HUES64 (cell line): ENCODE measurements at regions not wholly inside any gene's neighbourhood (a gene's known extent, or its start where the extent isn't known, plus 50 kb on each side); places are given as distances from the start of the nearest gene placed in this dataset.
"Not testable (repeated sequence)": the region's sequence is repeated elsewhere in the genome, so short reads cannot be mapped to it uniquely, and the experiment has no call there.

Experiments
- H3K27ac ChIP-seq: 2 replicates; pipeline ENCODE4 v1.7.0; 2013; ENCODE audit warnings: low read depth, low read length, inconsistent platforms
- H3K27me3 ChIP-seq: 2 replicates; pipeline ENCODE4 v1.6.1; 2013; ENCODE audit warnings: mild to moderate bottlenecking, low read length; ENCODE audit not compliant: insufficient read depth
- H3K36me3 ChIP-seq: 2 replicates; pipeline ENCODE4 v1.6.1; 2013; ENCODE audit warnings: mild to moderate bottlenecking, low read length; ENCODE audit not compliant: insufficient read depth
- H3K4me1 ChIP-seq: 2 replicates; pipeline ENCODE4 v1.6.1; 2013; ENCODE audit warnings: mild to moderate bottlenecking, low read length, moderate library complexity; ENCODE audit not compliant: insufficient read depth
- H3K4me3 ChIP-seq: 2 replicates; pipeline ENCODE4 v1.5.1; 2013; ENCODE audit warnings: mild to moderate bottlenecking, low read length, moderate library complexity
- H3K9ac ChIP-seq: 2 replicates; pipeline ENCODE4 v1.6.1; 2013; ENCODE audit warnings: mild to moderate bottlenecking, low read depth, low read length
- H3K9me3 ChIP-seq: 2 replicates; pipeline ENCODE4 v1.6.1; 2013; ENCODE audit warnings: low read depth, low read length; ENCODE audit not compliant: insufficient read depth
- WGBS: fragments of 150-250, 120-280 bp; methylation state at CpG from one replicate; pipeline ENCODE4 v1.1.7; 2013; ENCODE audit warnings: missing lambda C conversion rate; 5-methylcytosine and 5-hydroxymethylcytosine counted together

DNA sequence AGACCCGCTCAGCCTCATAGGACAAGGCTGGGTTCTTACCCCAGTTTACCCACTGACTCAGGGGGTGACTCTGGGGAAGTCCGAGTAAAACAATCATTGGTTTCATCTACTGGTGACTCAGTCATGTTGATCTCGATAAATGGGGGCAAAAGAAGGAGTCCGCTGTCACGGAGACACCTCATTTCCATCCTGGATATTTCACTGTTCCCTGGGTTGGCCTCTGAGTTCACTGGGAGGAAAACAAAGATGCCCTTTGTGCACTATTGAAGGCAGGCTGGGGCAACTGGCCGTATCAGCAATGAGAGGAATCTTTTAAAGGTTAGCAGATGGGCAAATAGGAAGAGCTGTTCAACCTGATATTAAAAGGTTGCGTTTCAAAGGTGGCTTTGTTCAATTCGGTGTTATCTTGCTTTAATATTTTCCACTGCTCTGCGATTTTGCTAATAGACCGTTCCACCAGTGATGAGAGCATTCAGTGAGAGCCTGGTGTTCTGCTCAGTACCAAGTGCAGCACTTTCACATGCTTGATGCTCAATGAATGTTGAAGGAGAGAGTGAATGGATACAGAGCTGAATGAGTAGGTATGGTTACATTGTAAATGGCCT, 110.2 kb upstream of the EGFLAM start:
- Histone ChIP-seq H3K36me3 (no peaks in the 10 kb centered on the region), H3K9me3 (no peaks in the 10 kb centered on the region), H3K9ac (no peak overlapping the region), H3K27me3 (no peaks in the 10 kb centered on the region), H3K4me3 (no peak overlapping the region), H3K27ac (no peak overlapping the region), H3K4me1 (no peaks in the 10 kb centered on the region)
- 95% methylated on average over 10 of the region's 10 CpGs for WGBS

DNA sequence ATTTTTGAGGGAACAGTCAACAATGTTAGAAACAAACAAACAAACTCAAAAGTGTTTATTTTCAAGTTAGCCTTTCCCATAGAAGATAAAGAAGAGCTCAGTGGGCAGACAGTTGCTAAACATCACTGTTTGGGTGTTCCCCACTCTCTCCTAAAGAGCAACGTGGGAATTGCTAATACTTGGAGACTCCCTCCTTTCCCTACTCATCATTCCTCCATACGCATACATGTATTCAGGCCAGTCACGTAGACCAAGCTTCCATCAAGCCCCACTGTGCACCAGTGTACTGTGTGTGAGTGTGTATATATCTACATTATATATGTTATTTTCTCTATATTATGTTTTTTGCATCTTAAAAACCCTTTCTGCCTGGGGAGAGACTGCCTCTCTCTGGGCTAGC, 115.0 kb upstream of the EGFLAM start:
- Histone ChIP-seq H3K4me3 (no peak overlapping the region), H3K27me3 (no peaks in the 10 kb centered on the region), H3K9ac (no peak overlapping the region), H3K36me3 (no peaks in the 10 kb centered on the region), H3K4me1 (no peaks in the 10 kb centered on the region), H3K27ac (no peak overlapping the region), H3K9me3 (no peaks in the 10 kb centered on the region)
- 89% methylated on average over 2 of the region's 3 CpGs for WGBS

DNA sequence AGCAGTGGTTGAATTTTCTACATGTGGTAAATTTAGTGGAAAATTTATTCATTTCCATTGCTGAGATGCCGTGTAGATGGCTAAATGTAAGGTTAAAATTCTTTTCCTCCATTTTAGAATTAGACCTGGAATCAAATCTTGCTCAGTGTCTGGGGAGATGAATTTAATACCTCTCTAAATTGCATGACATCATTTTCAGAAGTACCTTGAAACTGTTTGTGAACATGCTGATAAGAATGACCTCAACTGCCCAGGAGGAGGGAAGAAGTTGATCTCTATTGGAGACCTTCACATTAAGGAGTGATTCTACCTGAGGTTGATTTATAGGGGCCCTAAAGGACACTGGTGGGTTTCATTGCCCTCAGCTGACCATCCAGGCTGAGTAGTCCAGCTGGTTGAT, 116.7 kb upstream of the EGFLAM start:
- WGBS, result 100% methylated on average over 1 of the region's 1 CpG

DNA sequence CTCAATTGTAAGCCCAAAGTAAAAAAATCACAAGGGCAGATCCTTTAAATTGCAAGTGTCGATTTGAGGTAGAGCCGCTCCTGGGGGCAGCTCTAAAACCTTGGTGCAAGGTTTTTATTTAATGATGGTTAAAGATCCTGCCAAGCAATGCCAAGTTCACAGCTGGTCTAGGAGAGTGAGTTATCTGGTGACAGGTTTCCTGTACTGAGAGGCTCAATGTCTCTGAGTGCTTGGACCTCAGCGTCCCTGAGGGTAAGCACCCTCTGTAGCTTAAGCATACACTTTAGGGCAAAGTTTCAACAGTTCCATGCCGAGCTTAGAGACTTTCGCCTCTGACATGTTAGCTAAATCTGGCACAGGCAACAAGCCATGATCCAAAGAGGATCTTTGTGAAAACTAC, 119.8 kb upstream of the EGFLAM start:
- 96% methylated on average over 5 of the region's 5 CpGs for WGBS
- Histone ChIP-seq H3K4me1 (no peaks in the 10 kb centered on the region), H3K4me3 (no peak overlapping the region), H3K27ac (no peak overlapping the region), H3K36me3 (no peaks in the 10 kb centered on the region), H3K9ac (no peak overlapping the region), H3K27me3 (no peaks in the 10 kb centered on the region), H3K9me3 (no peaks in the 10 kb centered on the region)

More for the DNA sequence above, 116.7 kb upstream of the EGFLAM start:
- no peak overlapping the region for H3K4me3 ChIP-seq
- H3K9ac ChIP-seq, result no peak overlapping the region
- H3K36me3 ChIP-seq, result no peaks in the 10 kb centered on the region
- H3K27ac ChIP-seq, result no peak overlapping the region
- no peaks in the 10 kb centered on the region for H3K4me1 ChIP-seq
- no peaks in the 10 kb centered on the region for H3K9me3 ChIP-seq
- H3K27me3 ChIP-seq, result no peaks in the 10 kb centered on the region

DNA sequence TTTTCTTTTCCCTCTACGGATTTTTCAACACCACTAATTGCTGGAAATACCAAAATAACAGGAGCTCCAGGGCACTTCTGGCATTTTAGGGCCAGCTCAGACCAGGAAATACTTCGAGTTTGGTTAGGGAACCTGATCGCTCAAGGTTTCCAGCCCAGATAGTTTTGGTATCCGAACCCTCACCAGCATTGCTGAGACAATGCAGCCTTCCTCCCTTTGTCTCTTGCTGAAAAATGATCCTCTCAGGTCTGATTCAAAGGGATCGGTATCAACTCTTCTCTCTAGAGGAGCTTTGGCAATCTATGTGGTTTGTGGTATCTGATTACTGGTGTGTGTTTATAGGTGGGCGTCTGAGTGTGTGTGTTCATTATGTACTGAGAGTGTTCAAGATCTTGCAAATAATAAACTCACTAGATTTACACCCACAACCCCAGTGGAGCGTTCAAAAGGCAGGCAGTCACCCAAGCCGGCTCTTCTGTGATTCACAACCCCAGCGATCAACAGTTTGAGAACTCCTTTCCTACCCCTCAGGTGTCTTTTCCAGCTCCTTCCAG, 122.8 kb upstream of the EGFLAM start:
- H3K27me3 ChIP-seq, result no peaks in the 10 kb centered on the region
- WGBS, result 87% methylated on average over 8 of the region's 9 CpGs
- H3K4me3 ChIP-seq, result no peak overlapping the region

DNA sequence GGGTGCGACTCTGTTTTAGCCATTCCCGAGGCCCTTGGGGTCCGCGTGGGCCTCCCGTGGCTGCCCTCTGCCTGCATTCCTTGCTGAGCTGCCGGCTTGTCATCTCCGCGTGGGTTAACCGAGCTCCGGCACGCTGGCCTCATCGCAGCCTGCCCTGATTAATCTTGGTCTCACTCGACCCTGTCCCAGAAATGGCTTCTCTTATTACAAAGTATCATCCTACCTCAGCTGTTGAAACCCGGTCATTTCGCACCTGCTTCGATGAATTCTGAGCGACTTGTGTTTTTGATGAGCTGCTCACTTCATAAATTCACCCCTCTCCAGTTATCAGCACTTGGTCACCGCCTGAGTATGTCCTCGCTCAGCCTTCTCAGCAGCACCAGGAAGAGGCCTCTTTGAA, 123.5 kb upstream of the EGFLAM start:
- no peaks in the 10 kb centered on the region for H3K36me3 ChIP-seq
- no peak overlapping the region for H3K9ac ChIP-seq
- peaks cover 2% of the 10 kb centered on the region; the same call in 1 of the 2 replicates for H3K4me1 ChIP-seq
- no peak overlapping the region for H3K4me3 ChIP-seq
- WGBS, result 94% methylated on average over 19 of the region's 19 CpGs
- H3K27me3 ChIP-seq, result no peaks in the 10 kb centered on the region
- H3K9me3 ChIP-seq, result no peaks in the 10 kb centered on the region
- H3K27ac ChIP-seq, result no peak overlapping the region

More for the DNA sequence above, 122.8 kb upstream of the EGFLAM start:
- H3K4me1 ChIP-seq, result no peaks in the 10 kb centered on the region
- H3K9me3 ChIP-seq, result no peaks in the 10 kb centered on the region
- no peaks in the 10 kb centered on the region for H3K36me3 ChIP-seq
- H3K27ac ChIP-seq, result no peak overlapping the region
- H3K9ac ChIP-seq, result no peak overlapping the region

DNA sequence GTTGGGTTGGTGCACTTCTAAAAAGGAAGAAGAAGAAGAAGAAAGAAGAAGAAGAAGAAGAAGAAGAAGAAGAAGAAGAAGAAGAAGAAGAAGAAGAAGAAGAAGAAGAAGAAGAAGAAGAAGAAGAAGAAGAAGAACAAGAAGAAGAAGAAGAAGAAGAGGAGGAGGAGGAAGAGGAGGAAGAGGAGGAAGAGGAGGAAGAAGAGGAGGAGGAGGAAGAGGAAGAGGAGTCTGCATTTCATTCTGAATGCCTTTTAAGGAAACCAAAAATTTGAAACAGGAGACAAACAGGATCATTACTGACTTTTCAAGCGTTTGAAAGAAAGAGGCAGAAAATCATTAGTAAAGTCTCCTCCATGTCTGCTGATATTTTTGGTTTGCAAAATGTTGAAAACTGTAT, 124.1 kb upstream of the EGFLAM start:
- H3K27me3 ChIP-seq, H3K4me3 ChIP-seq, H3K36me3 ChIP-seq, H3K9ac ChIP-seq, H3K27ac ChIP-seq, H3K9me3 ChIP-seq, H3K4me1 ChIP-seq: not testable (repeated sequence)
- WGBS, result 82% methylated on average over 1 of the region's 1 CpG

DNA sequence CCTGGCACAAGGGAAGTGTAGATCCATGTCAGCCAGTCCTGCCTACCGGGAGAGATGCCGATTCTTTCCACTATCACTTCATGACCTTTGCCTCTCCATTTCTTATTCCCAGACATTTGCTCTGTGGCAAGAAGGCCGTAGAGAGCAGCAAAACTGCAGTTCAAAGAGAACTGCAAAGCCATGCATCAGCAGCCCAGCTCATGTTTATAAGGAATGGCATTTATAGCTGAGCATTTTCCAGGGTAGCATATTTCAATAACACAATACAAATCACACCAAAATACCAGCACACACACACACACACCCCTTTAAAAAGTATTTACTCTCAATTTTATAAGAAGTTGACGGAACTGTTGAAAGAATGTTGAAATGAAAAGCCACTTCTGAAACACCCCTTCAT, 126.7 kb upstream of the EGFLAM start:
- Histone ChIP-seq H3K9ac (no peak overlapping the region), H3K9me3 (no peaks in the 10 kb centered on the region), H3K4me3 (no peak overlapping the region), H3K4me1 (peaks cover 4% of the 10 kb centered on the region; the same call in 1 of the 2 replicates), H3K27me3 (no peaks in the 10 kb centered on the region), H3K36me3 (no peaks in the 10 kb centered on the region), H3K27ac (no peak overlapping the region)
- WGBS, result 90% methylated on average over 3 of the region's 4 CpGs

DNA sequence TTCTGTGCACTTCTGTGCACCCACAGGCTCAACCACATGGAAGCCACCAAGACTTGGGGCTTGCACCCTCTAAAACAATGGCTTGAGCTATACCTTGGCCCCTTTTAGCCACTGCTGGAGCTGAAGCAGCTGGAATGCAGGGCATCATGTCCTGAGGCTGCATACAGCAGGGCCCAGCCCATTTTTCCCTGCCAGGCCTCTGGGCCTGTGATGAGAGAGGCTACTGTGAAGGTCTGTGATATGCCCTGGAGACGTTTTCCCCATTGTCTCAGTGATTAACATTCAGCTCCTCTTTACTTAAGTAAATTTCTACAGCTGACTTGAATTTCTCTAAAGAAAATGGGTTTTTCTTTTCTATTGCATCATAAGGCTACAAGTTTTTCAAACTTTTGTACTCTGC, 134.0 kb upstream of the EGFLAM start:
- Histone ChIP-seq H3K36me3 (no peaks in the 10 kb centered on the region), H3K9me3 (no peaks in the 10 kb centered on the region), H3K4me1 (no peaks in the 10 kb centered on the region), H3K4me3 (no peak overlapping the region), H3K27me3 (no peaks in the 10 kb centered on the region), H3K9ac (no peak overlapping the region), H3K27ac (no peak overlapping the region)
- WGBS, result 67% methylated on average over 1 of the region's 1 CpG

DNA sequence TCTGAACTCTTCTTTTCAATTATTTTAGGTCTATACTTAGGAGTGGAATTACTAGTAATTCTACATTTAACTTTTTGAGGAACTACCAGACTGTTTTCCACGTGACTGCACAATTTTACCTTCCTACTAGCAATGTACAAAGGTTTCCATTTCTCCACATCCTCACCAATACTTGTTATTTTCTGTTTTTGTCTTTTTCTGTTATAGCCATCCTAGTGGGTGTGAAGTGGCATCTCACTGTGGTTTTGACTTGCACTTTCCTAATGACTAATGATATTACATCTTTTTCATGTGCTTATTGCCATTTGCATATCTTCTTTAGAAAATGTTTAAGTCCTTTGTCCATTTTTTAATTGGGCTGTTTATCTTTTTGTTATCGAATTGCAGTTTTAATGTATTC, 136.9 kb upstream of the EGFLAM start:
- Histone ChIP-seq H3K27ac (no peak overlapping the region), H3K9me3 (no peaks in the 10 kb centered on the region), H3K4me1 (no peaks in the 10 kb centered on the region), H3K27me3 (no peaks in the 10 kb centered on the region), H3K4me3 (no peak overlapping the region), H3K36me3 (no peaks in the 10 kb centered on the region), H3K9ac (no peak overlapping the region)
- 89% methylated on average over 2 of the region's 2 CpGs for WGBS

DNA sequence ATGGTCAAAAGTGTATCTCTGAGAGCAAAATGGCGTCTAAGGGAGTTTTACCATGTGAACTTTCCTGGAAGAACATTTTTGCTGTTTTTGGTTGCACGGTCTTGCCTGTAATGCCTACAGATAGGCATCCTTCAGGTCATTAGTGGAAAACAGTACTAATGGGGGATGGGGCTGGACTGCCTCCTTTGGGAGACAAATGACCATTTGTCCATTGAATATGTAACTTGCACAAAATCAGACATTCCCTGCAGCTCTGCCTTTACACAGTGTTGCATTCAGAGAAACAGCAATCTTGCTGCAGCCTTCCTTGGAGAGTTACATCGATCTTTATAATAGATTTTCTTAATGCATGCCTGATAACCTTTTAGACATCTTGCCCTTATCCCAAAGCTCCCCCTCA, 138.5 kb upstream of the EGFLAM start:
- Histone ChIP-seq H3K27ac (no peak overlapping the region), H3K9ac (no peak overlapping the region), H3K4me1 (peaks cover 4% of the 10 kb centered on the region; the same call in 1 of the 2 replicates), H3K36me3 (no peaks in the 10 kb centered on the region), H3K27me3 (no peaks in the 10 kb centered on the region), H3K9me3 (no peaks in the 10 kb centered on the region), H3K4me3 (no peak overlapping the region)
- 92% methylated on average over 3 of the region's 3 CpGs for WGBS
